Pancreas (tissue), 10 donors: ENCODE measurements at regions not wholly inside any gene's neighbourhood (a gene's known extent, or its start where the extent isn't known, plus 50 kb on each side); places are given as distances from the start of the nearest gene placed in this dataset.
"Not testable (repeated sequence)": the region's sequence is repeated elsewhere in the genome, so short reads cannot be mapped to it uniquely, and the experiment has no call there.

Source experiments
- ATAC-seq, 4 donors: fragments of 200-7000 bp; cut with Tn5 transposase; one replicate each; pipeline versions ENCODE4 v1.8.0 to v1.9.1; 2020; ENCODE audit warnings: mild to moderate bottlenecking in 4 of 4, moderate library complexity in 4 of 4
- DNase-seq, 6 donors: peaks; one replicate each; pipeline ENCODE4 v3.0.0-alpha.2; 2020
- FAIRE-seq: peaks from 2 replicates; lab custom pipeline; 2012; peaks lifted over from hg19 to GRCh38; lab: Jason Lieb, UNC
- H3K27ac ChIP-seq, 4 donors: fragments of 200-600 bp; sonication (generic); 1 replicate in 3 of 4; 2 replicates in 1 of 4; pipeline versions ENCODE4 v1.5.0 to v1.8.0; 2020
- H3K27me3 ChIP-seq, 4 donors: fragments of 200-600 bp; one replicate each; pipeline ENCODE4 v1.8.0; 2021
- H3K36me3 ChIP-seq, 3 donors: fragments of 200-600 bp; sonication (generic) in 1 of 3; one replicate each; pipeline versions ENCODE4 v1.5.0 to v1.8.0; 2020 to 2021
- H3K4me1 ChIP-seq, 3 donors: fragments of 200-600 bp; one replicate each; pipeline ENCODE4 v1.8.0; 2021
- H3K4me3 ChIP-seq, 4 donors: fragments of 200-600 bp; sonication (generic) in 2 of 4; one replicate each; pipeline versions ENCODE4 v1.5.0 to v1.8.0; 2020 to 2021
- H3K9me3 ChIP-seq, 4 donors: fragments of 200-600 bp; one replicate each; pipeline ENCODE4 v1.8.0; 2021
- CTCF ChIP-seq, 4 donors: fragments of 200-600 bp; sonication (generic) in 3 of 4; IDR thresholded peaks; one replicate each; pipeline versions ENCODE4 v1.5.0 to v1.8.0; 2021; ENCODE audit warnings: antibody characterized with exemption in 4 of 4
- WGBS, 2 donors: extraction: QIAGEN DNeasy Blood & Tissue Kit; methylation state at CpG; one replicate each; pipeline ENCODE4 v1.1.7; 2013; 5-methylcytosine and 5-hydroxymethylcytosine counted together
- intact Hi-C, 3 donors: fragments of 100-400 bp; cut with DNase I; formaldehyde crosslinking; loops; one replicate each; pipeline versions ENCODE4 v1.11.1 to v1.14.2; 2022
- donor health status: healthy with polysubstance abuse.
- donor health status: DM: no; HTN: no; CAD: no; lungs with moderate emphysema.
- donor health status: DM: no; HTN: no; CAD: no.
- donor health status: control.
- donor health status: control.
- donor health status: Bipolar disorder and iron deficiency.
- donor health status: DM: yes; HTN: yes; CAD: no.
- donor health status: DM: no; HTN: no; CAD: no.
- donor health status: DM: no; HTN: no; CAD: no.
- donor health status: DM: yes; HTN: yes; CAD: no.

GRCh38 chr11:37858398-37858797 is 1260.4 kb upstream of the RAG2 start:
- no peak for DNase-seq
- FAIRE-seq = no peak
- no peak for ATAC-seq

GRCh38 chr11:37857726-37858125 is 1259.7 kb upstream of the RAG2 start:
- Histone ChIP-seq H3K27me3 (no peaks in the 10 kb centered on the region), H3K36me3 (no peaks in the 10 kb centered on the region), H3K27ac (no peak overlapping the region), H3K4me1 (no peaks in the 10 kb centered on the region), H3K4me3 (no peak overlapping the region), H3K9me3 (no peaks in the 10 kb centered on the region)
- ATAC-seq (no peak), FAIRE-seq (no peak), DNase-seq (no peak)
- 65 to 68% methylated on average over 4 of the region's 4 CpGs for WGBS, 2 donors
- TF ChIP-seq CTCF (IDR thresholded peaks at IDR 0.05) = no peak
- intact Hi-C loops = no loop called here

More at GRCh38 chr11:37858398-37858797, 1260.4 kb upstream of the RAG2 start:
- Histone ChIP-seq H3K4me1 (no peaks in the 10 kb centered on the region), H3K27ac (no peak overlapping the region), H3K36me3 (no peaks in the 10 kb centered on the region), H3K9me3 (no peaks in the 10 kb centered on the region), H3K27me3 (no peaks in the 10 kb centered on the region), H3K4me3 (no peak overlapping the region)
- intact Hi-C loops = no loop called here
- no peak for TF ChIP-seq CTCF (IDR thresholded peaks at IDR 0.05)
- WGBS, 2 donors = 95 to 96% methylated on average over 1 of the region's 1 CpG

GRCh38 chr11:37849706-37850105 is 1251.7 kb upstream of the RAG2 start:
- 36 to 40% methylated on average over 1 of the region's 1 CpG for WGBS, 2 donors
- H3K27me3 ChIP-seq = no peaks in the 10 kb centered on the region
- ATAC-seq = no peak
- no peak for TF ChIP-seq CTCF (IDR thresholded peaks at IDR 0.05)
- intact Hi-C loops = no loop called here
- H3K9me3 ChIP-seq = no peaks in the 10 kb centered on the region
- no peak overlapping the region for H3K27ac ChIP-seq
- no peaks in the 10 kb centered on the region for H3K36me3 ChIP-seq
- no peak for FAIRE-seq
- no peak overlapping the region for H3K4me3 ChIP-seq
- DNase-seq = no peak
- no peaks in the 10 kb centered on the region for H3K4me1 ChIP-seq

- Histone ChIP-seq H3K4me1 (no peaks in the 10 kb centered on the region), H3K4me3 (no peak overlapping the region), H3K27me3 (no peaks in the 10 kb centered on the region), H3K9me3 (no peaks in the 10 kb centered on the region), H3K36me3 (no peaks in the 10 kb centered on the region), H3K27ac (no peak overlapping the region)
- ATAC-seq (no peak), DNase-seq (no peak), FAIRE-seq (no peak)
- TF ChIP-seq CTCF (IDR thresholded peaks at IDR 0.05) = no peak
- 37 to 43% methylated on average over 2 of the region's 2 CpGs for WGBS, 2 donors
- intact Hi-C loops = no loop called here
Observed at GRCh38 chr11:37843603-37844002, 1245.6 kb upstream of the RAG2 start.

- H3K9me3 ChIP-seq = no peaks in the 10 kb centered on the region
- ATAC-seq = no peak
Observed at GRCh38 chr11:37841016-37841415, 1243.0 kb upstream of the RAG2 start.

GRCh38 chr11:37840345-37840744 is 1242.3 kb upstream of the RAG2 start:
- H3K27ac ChIP-seq, H3K4me1 ChIP-seq, H3K4me3 ChIP-seq, intact Hi-C loops, ATAC-seq, H3K27me3 ChIP-seq, H3K9me3 ChIP-seq, FAIRE-seq, DNase-seq, H3K36me3 ChIP-seq: not testable (repeated sequence)
- WGBS, 2 donors = 62 to 84% methylated on average over 2 of the region's 2 CpGs

More at GRCh38 chr11:37841016-37841415, 1243.0 kb upstream of the RAG2 start:
- FAIRE-seq (no peak), DNase-seq (no peak)
- intact Hi-C loops = no loop called here
- no peak overlapping the region for H3K4me3 ChIP-seq
- TF ChIP-seq CTCF (IDR thresholded peaks at IDR 0.05) = no peak
- H3K36me3 ChIP-seq = no peaks in the 10 kb centered on the region
- no peaks in the 10 kb centered on the region for H3K4me1 ChIP-seq
- no peak overlapping the region for H3K27ac ChIP-seq
- H3K27me3 ChIP-seq = no peaks in the 10 kb centered on the region
- WGBS, 2 donors = 58 to 69% methylated on average over 2 of the region's 2 CpGs
